ENCODE measurements at regions not wholly inside any gene's neighbourhood (a gene's known extent, or its start where the extent isn't known, plus 50 kb on each side); places are given as distances from the start of the nearest gene placed in this dataset.
"Not testable (repeated sequence)": the region's sequence is repeated elsewhere in the genome, so short reads cannot be mapped to it uniquely, and the experiment has no call there.

- intact Hi-C loops (cut with DNase I), result no loop called here
- ATAC-seq, result no peak
Measured at GRCh38 chr5:90338712-90339372, 70.7 kb downstream of the CETN3 start.

GRCh38 chr5:90337449-90338052 is 72.0 kb downstream of the CETN3 start:
- intact Hi-C loops (cut with DNase I), result no loop called here
- DNase-seq (ENCODE audit: missing footprints), result no peak
- ATAC-seq, result no peak

More at GRCh38 chr5:90338712-90339372, 70.7 kb downstream of the CETN3 start:
- no peak for DNase-seq (ENCODE audit: missing footprints)

GRCh38 chr5:90336752-90337151 is 72.8 kb downstream of the CETN3 start:
- DNase-seq (ENCODE audit: missing footprints) (no peak), ATAC-seq (no peak)
- intact Hi-C loops (cut with DNase I), result no loop called here

GRCh38 chr5:90334741-90335140 is 74.8 kb downstream of the CETN3 start:
- ATAC-seq (no peak), DNase-seq (ENCODE audit: missing footprints) (no peak)
- intact Hi-C loops (cut with DNase I), result no loop called here

- no peak for DNase-seq (ENCODE audit: missing footprints)
- ATAC-seq, result no peak
- intact Hi-C loops (cut with DNase I), result no loop called here
Measured at GRCh38 chr5:90329911-90330310, 79.6 kb downstream of the CETN3 start.

- intact Hi-C loops (cut with DNase I), result no loop called here
- DNase-seq (ENCODE audit: missing footprints) (no peak), ATAC-seq (no peak)
Measured at GRCh38 chr5:90326995-90327394, 82.6 kb downstream of the CETN3 start.

- ATAC-seq, result no peak
- intact Hi-C loops (cut with DNase I), result no loop called here
- no peak for DNase-seq (ENCODE audit: missing footprints)
Measured at GRCh38 chr5:90325093-90325492, 84.5 kb downstream of the CETN3 start.

GRCh38 chr5:90320348-90320747 is 89.2 kb downstream of the CETN3 start:
- DNase-seq (ENCODE audit: missing footprints); ATAC-seq; intact Hi-C loops (cut with DNase I): not testable (repeated sequence)

GRCh38 chr5:90312027-90312426 is 97.5 kb downstream of the CETN3 start:
- intact Hi-C loops (cut with DNase I), result no loop called here
- DNase-seq (ENCODE audit: missing footprints), result no peak
- no peak for ATAC-seq

GRCh38 chr5:90311401-90311800 is 98.2 kb downstream of the CETN3 start:
- DNase-seq (ENCODE audit: missing footprints) (no peak), ATAC-seq (no peak)
- intact Hi-C loops (cut with DNase I), result no loop called here

GRCh38 chr5:90308787-90309585 is 100.6 kb downstream of the CETN3 start:
- DNase-seq (ENCODE audit: missing footprints), result no peak
- intact Hi-C loops (cut with DNase I), result no loop called here
- no peak for ATAC-seq

- intact Hi-C loops (cut with DNase I), result no loop called here
- ATAC-seq (no peak), DNase-seq (ENCODE audit: missing footprints) (no peak)
Measured at GRCh38 chr5:90307782-90308181, 101.8 kb downstream of the CETN3 start.

GRCh38 chr5:90307322-90307721 is 102.2 kb downstream of the CETN3 start:
- no peak for ATAC-seq
- intact Hi-C loops (cut with DNase I), result no loop called here
- DNase-seq (ENCODE audit: missing footprints), result no peak

- DNase-seq (ENCODE audit: missing footprints), result no peak
- intact Hi-C loops (cut with DNase I), result no loop called here
Measured at GRCh38 chr5:90306613-90307012, 102.9 kb downstream of the CETN3 start.

GRCh38 chr5:90305041-90305720 is 104.4 kb downstream of the CETN3 start:
- ATAC-seq (no peak), DNase-seq (ENCODE audit: missing footprints) (no peak)
- intact Hi-C loops (cut with DNase I), result no loop called here

More at GRCh38 chr5:90306613-90307012, 102.9 kb downstream of the CETN3 start:
- no peak for ATAC-seq

- intact Hi-C loops (cut with DNase I), result no loop called here
- DNase-seq (ENCODE audit: missing footprints) (no peak), ATAC-seq (no peak)
Measured at GRCh38 chr5:90301248-90301647, 108.3 kb downstream of the CETN3 start.

- ATAC-seq, result no peak
Measured at GRCh38 chr5:90297045-90297764, 112.4 kb downstream of the CETN3 start.

GRCh38 chr5:90294604-90295003 is 115.0 kb downstream of the CETN3 start:
- no peak for ATAC-seq
- DNase-seq (ENCODE audit: missing footprints), result no peak
- intact Hi-C loops (cut with DNase I), result no loop called here

More at GRCh38 chr5:90297045-90297764, 112.4 kb downstream of the CETN3 start:
- intact Hi-C loops (cut with DNase I), result no loop called here
- DNase-seq (ENCODE audit: missing footprints), result no peak

GRCh38 chr5:90293931-90294330 is 115.6 kb downstream of the CETN3 start:
- intact Hi-C loops (cut with DNase I), result no loop called here
- no peak for DNase-seq (ENCODE audit: missing footprints)
- no peak for ATAC-seq

Data from Right ventricle myocardium inferior (tissue), 1 donor.